ENCODE measurements at regions not wholly inside any gene's neighbourhood (a gene's known extent, or its start where the extent isn't known, plus 50 kb on each side); places are given as distances from the start of the nearest gene placed in this dataset.

DNA sequence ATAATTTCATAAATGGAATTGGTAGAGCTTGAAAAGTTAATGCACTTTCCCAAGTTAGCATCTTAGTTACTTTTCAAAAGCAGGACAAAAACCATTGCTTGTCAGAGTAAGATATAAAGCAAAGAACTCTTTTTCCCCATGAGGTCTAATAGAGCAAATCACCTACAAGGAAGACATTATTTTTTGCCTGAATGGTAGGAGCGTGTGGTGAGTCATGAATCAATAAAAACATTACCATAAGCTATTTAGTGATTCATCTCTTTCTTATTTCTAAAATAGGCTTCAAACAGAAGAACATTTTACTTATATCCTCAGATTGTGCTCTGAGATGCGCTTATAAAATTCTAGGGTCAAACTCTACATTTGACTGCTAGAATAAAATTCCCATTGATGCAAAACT, 109.4 kb upstream of the GPRIN3 start:
- no peak for DNase-seq

DNA sequence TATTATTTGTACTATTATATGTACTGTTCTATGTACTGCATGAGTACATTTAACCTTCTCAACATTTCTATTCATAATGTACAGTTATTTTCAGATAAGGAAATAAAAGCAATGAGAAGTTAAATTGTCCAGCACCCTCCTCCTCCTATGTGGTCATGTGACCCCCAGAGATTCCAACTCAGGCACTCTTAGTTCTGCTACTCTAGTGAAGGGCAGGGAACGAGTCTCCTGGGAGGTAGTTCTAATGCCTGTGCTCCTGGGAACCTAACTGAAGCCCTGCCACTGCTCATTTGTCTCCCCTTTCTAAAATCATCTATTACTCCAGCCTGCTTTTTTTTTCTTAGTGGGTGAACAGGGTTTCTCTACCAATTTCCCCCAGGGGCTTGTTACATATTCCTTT, 105.9 kb upstream of the GPRIN3 start:
- DNase-seq: no peak

DNA sequence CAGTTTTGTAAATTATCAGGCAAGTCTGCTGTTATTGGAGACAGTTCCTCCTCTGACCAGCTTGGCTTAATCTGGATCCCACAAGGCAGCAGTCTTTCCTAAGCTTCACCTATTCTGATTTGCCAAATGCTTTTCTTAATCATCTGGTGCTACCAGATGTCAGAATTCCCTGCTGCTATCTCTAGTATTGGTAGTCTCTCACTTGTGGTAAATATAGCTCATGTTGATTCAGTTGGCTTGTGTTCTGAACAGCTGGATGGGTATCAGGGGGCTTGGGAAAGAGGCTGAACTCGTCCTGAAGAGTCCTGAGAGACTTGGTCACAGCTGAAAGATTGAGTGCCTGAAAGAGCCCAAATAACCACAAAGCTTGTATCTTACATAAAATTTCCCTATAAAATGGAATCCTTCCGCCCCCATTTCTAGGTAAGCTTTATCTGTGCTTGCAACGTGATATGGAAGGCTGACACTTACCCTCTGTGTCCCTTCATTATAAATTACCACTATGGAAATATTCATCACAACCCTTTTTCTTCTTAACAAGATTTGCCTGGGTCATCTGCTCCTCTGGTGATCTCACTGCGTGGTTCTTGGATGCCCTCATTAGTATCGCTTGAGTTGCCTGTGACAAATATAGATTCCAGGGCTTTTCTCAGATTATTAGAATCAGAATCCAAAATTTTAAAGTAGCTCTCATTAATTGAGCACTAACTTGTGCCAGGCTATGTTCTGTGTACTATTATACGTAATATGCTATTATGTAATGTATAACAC, 104.1 kb upstream of the GPRIN3 start:
- no peak for DNase-seq

DNA sequence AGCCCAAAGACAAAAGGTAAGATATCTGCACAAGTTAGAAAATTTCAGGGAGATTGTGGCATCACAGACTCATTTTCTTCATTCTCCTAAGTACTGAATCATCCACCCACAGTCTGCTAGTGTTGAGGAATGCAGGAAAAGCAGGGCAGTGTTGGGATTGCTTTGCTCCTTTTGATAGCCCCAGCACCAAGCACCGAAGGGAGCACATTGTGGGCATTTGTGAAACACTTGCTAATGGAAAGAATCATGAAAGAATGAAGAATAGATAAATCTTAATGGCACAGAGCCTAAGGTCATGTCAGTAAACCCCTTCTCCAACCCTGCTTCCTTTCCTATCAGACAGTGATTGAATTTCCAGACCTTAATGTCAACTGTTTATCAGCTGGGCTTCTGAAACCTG, 103.1 kb upstream of the GPRIN3 start:
- no peak for DNase-seq

DNA sequence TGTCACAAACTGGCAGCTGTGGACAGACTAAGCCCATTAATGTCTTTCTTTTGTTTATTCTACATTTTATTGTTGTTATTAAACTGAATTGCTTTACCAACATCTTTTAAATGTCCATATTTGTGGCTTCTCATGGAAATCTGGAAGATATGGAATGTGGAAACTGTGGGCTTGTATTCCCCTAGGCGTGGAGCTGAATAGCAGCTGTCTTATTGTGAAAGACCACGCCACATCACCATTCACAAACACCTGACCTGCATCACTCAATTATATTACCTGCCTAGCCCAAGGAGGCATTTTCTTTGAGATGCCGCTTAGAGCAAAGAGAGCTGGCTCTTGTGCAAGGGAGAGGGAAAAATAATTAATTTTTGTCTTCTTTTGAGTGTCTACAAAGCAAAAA, 96.9 kb upstream of the GPRIN3 start:
- no peak for DNase-seq

DNA sequence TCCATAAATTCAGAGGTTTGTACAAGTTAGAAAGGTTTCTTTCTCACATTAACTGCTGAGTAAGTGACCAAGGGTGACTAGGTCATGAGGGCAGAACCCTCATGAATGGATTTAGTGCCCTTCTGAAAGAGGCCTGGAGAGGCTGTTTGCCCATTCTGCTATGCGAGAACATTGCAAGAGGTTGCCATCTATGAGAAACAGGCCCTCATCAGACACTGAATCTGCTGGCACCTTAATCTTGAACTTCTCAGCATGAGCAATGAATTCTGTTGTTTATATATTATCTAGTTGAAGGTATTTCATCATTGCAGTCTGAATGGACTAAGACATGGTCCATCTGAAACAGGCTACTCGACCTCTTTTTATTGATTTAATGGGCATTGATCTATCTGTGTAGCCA, 96.2 kb upstream of the GPRIN3 start:
- no peak for DNase-seq

DNA sequence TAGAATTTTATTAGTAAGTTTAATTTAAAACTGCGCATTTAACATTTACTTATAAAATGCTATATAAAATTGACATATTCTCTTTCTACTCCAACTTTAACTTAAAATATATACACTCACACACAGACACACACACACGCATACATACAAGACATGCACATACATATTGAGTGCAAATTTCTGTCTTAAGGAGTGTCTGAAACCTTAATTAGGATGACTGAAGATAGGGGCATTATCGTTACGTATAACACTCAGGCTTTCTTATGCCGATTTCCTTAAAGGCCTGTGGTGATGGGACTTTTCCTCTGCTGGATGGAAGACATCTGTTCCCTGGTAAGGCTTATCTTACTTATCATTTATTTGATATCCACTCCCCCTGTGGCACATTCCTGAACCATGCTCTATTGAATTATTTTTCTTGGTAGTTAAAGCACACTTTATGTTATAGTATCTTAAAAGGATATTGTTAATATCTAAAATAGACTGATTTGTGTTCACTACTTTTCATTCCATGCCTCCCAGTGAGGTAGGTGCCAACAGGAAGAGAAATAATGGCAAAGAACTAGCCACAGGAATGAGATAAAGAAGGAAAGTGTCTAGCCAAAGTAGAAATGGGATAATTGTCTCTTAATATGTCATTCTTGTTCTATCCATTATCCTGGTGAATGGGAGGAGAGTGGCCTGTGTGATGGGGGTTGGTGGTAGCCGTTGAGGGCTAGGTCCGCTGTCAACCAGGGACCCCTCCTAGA, 92.9 kb upstream of the GPRIN3 start:
- no peak for DNase-seq

DNA sequence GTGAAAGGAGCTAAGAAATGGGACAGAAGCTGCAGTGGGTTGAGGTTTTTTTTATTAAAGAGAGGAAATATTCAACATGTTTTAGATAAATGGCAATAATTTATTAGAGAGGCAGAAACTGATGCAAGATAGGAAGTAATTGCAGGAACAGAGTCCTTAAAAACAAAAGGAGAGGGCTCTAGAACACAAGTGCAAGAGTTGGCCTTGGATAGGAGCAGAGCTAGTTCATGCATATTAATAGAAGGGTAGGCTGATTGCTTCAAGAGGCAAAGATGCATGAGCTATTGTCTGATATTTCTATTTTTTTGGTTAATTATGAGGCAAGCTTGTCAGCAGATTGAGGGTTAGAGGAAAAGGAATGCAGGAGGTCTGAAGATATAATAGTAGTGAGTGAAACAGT, 91.0 kb upstream of the GPRIN3 start:
- no peak for DNase-seq

DNA sequence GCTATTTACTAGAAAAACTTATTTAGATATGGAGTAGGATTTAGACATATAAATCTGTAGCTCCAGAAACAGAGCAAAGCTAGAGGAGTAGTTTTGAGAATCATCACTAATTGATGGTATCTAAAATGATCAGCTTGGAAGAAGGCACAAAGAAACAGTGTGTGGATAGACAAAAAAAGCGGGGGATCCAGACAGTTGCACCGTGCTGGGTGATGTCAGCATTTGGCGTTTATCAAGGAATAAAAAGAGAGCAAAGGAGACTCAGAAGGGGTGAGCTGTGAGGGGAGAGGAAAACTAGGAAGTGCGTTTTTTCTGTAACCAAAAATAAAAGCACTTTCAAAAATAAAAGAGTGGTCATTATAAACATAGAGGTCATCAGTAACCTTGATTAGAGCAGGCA, 90.5 kb upstream of the GPRIN3 start:
- no peak for DNase-seq

DNA sequence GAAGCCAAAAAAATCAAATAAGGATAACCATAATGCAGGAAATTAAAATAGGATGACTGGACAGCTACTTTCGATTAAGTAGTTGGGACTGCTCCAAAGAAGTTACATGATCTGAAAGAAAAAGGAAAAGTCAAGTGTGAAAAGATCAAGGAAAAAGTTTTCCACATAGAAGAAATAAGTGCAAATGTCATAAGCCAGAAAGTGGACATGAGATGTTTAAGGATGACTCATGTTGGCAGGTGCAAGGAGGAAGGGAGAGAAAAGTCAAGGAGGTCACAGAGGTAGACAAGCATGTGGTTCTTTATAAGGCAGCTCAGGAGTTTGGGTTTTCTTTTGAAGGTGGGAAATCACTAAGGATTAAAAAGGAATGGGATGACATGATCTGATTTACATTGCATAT, 89.8 kb upstream of the GPRIN3 start:
- DNase-seq: no peak

DNA sequence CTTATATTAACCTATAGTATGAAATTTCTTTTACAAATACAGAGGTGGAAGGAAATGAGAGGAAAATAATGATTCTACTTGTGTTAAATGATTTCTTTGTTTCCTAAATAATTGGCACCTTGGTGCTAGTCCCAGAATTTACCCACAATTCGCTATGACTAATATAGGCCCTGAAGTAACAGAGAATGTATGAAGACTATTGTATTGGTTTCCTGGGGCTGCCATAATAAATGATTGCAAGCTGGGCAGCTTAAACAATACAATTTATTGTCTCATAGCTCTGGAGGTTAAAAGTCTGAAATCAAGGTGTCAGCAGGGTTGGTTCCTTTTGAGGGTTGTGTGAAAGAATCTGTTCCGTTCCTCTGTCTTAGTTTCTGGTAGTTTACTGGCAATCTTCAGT, 74.8 kb upstream of the GPRIN3 start:
- no peak for DNase-seq

DNA sequence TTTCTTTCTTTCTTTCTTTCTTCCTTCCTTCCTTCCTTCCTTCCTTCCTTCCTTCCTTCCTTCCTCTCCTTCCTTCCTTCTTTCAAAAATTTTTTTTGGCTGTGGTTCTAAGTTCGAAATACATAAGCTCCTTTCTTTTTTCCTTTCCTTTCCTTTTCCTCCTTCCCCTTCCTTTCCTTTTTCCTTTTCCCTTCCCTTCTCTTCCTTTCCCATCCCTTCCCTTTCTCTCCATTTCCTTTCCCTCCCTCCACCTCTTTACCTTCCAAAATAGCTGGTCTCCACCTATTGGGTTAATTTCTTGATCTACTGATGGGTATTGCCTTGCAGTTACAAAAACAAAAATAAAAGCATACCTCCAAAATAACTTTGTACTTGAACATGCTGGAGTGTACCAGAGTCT, 73.4 kb upstream of the GPRIN3 start:
- DNase-seq: no peak

DNA sequence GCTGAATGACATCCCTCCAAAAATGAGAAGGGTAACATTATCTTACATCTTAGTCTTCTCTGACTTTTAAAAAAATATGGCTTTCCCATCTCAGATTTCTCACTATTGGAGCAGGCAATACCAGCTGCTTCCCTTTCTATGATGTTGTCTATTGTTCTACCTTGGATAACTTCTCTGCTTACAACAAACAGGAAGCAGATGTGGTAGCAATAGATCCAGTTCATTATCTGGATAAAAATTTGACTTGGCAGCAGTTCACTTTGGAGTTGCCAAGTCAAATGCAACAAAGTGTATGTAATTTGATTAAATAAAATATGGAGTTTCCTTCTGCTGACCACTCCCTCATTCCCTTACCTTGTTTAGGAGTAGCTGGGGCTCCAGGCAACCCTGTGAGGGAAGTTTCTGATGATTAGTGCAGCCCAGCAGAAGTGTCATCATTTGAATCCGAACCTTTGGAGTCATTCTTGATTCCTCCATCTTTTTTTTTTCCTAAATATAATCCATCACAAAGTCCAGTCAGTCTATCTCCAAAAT, 72.0 kb upstream of the GPRIN3 start:
- DNase-seq: no peak

DNA sequence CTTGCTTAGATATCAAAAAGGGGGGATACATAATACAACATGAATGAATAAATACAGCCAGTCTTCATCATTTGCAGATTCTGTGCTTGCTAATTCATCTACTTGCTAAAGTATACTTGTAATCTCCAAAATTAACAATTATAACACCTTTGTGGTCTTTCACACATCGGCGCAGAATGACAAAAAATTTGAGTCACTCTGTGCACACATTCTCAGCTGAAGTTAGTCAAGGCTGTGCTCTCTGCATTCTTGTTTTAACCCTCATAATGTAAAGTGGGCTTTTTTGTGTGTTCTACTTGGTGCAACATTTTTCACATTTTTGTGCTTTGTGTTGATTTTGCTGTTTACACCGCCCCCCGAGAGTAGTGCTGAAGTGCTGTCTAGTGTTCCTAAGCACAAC, 65.8 kb upstream of the GPRIN3 start:
- DNase-seq: no peak

DNA sequence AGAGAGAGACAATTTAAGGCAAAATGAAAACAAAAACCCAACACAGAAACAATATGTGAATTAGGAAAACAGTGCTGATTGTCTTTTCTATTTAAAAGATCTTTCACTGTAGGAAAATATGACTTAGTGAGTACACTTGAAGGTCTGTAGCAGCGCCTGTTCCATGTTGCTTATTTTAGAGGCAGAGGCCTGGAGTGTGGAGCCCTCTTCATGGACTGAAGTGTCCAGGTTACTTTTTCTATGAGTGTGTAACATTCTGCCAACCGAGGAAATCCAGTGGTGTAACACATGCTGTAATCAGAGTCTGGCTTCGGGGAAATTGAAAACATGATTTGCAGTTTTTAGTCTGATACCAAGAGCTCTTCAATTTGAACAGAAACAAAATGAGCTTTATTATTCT, 64.0 kb upstream of the GPRIN3 start:
- DNase-seq: no peak

DNA sequence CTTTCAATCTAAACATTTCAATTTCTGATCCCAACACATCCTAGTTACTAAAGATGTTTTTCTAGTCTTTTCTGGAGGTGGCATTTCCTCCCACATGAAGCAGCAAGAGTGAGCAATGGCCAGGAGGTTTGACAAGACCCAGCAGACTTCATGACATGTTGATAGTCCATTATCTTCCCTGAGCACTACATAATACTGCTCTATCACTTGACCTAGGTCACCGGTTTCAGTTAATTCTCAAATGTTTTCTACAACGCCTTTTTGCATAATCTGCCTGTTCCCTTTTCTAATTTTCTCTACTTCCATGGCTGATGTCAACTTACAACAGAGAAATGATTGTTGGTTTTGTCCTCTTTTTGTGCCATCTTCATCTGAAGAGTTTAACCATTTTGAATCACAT, 62.0 kb upstream of the GPRIN3 start:
- DNase-seq: no peak

DNA sequence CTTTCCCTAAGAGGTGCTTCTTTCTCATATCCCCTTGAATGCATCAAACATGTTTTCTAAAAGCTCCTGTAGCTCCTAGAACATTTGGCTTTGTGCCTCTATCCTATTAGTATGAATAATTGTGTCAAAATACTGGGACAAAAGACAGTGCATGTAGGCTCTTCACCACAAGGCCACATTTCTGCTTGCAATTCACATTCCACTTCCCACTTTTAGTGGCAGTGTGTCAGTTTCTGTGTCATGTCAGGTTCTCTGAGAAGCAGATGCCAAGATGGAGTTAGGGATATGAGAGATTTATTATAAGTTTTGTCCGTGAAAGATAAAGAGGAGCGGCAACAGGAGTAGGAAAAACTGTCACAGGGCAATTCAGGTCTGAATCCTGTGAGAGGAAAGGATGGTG, 61.3 kb upstream of the GPRIN3 start:
- DNase-seq: no peak

DNA sequence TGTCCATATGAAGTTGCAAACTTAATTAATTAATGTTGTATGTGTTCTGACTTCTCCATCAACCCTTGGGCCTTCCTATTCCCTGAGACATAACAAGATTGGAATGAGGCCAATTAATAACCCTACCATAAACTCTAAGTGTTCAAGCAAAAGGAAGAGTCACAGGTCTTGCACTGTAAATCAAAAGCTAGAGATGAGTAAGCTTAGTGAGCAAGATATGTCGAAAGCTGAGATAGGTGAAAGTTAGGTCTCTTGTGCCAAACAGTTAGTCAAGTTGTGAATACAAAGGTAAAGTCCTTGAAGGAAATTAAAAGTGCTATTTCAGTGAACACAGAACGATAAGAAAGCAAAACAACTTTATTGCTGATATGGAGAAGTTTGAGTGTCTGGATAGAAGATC, 58.2 kb upstream of the GPRIN3 start:
- no peak for DNase-seq

DNA sequence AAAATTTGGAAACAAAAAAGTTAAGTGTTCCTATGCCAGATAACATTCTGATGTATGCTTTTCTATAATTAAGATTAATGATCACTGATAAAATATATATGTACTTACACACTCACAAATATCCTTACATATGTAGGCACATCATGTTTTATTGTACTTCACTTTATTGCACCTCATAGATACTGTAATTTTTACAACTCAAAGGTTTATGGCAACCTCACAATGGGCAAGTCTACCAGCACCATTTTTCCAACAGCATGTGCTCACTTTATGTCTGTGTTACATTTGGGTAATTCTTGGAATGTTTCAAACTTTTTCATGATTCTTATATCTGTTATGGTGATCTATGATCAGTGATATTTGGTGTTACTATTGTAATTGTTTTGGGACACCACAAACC, 57.8 kb upstream of the GPRIN3 start:
- DNase-seq: no peak

DNA sequence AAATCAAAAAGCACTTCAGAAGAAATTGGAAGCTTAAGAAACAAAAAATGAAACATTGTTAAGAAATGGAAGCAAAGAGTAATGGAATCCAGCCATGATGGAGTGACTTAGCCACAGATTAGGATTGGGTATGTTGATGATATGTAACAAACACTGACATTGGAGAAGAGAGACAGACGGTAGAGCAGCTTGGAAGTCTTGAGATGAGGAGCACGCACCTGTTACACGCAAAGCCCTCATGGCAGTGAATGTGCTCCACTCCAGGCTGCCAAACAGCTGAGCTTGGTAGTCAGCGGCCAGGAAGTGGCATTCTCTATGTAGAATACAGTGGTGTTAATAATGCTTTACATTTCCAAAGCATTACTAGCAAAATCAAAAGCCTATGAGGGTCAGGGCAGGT, 56.9 kb upstream of the GPRIN3 start:
- DNase-seq: no peak

DNA sequence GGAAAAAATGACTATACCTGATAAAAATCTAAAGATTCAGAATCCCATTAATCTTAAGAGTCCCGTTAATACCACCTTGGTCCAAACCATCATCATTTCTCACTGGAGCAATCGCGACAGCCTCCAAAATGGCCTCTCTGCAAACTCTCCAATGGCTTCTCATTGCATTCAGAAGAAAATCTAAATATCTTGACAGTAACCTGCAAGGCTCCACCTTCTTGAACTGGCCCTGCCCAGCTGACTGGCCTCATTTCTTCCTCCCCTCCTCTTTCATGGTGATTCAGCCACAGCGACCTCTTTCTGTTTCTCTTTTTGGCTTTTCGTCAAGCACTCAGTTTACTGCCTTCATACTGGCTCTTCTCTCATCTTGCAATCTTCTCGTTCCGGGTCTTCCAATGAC, 56.2 kb upstream of the GPRIN3 start:
- no peak for DNase-seq

DNA sequence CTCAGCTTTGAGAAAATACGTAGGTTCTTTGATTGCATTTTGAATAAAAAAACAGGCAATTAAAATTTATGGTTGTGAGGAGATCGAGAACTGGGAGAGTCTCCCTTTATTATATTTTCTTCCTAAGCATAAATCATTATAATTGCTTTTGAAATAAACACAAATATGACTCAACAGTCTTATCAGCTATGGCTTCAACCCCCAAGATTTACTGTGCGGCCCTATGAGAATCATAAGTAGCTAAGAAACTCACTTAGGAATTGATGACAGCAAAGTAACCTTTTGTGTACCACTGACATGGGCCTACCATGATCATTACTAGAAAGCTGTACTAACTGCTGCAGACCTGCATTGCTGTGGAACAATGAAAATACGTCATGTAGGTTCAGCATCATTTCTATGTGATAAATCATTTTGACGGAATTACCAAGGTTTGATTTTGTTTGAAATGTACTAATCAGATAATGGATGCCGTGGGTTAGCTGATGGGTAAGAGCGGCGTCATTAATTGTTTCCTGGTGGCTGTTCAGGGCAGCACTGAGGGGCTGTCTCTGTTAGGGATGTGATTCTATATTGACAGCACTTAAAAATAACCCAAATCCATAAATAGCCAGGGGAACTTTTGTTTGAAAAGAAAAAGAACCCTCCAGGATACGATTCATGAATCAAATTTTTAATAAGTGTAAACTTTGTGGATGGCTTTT, 51.5 kb upstream of the GPRIN3 start:
- no peak for DNase-seq

DNA sequence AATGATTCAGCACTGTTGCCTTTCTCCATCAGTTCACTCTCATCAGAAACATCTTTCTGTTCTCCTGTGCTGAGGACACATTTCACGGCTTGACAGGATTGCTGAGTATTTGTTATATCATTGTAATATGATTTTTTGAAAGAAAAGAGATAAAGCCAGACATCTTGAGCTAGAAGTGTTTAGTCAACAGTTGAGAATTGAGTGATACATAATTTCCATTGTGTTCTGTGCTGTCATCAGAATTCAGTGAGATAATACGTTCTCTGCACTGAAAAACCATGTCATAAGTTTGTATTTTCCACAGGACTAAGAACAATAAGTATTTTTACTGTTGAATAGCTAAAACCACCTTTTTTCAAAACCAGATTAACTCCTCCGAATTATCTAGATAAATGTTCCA, 50.2 kb upstream of the GPRIN3 start:
- no peak for DNase-seq
